Psoas muscle (tissue), 7 donors: ENCODE measurements at regions not wholly inside any gene's neighbourhood (a gene's known extent, or its start where the extent isn't known, plus 50 kb on each side); places are given as distances from the start of the nearest gene placed in this dataset.

Source experiments
- ATAC-seq, 4 donors: fragments of 200-7000 bp; cut with Tn5 transposase; one replicate each; pipeline ENCODE4 v1.9.1; 2020; ENCODE audit warnings: moderate library complexity in 3 of 4, mild to moderate bottlenecking in 2 of 4
- DNase-seq, 2 donors: peaks; one replicate each; pipeline ENCODE4 v3.0.0-alpha.2; 2020
- H3K27ac ChIP-seq: fragments of 200-600 bp; one replicate; pipeline ENCODE4 v1.8.0; 2022
- H3K27me3 ChIP-seq, 3 donors: fragments of 200-600 bp in 1 of 3; one replicate each; pipeline versions ENCODE4 v1.6.1 to v1.8.0; 2013 to 2022; ENCODE audit warnings: low read length in 2 of 3, mild to moderate bottlenecking in 2 of 3, moderate library complexity in 1 of 3; ENCODE audit not compliant: insufficient read depth in 3 of 3
- H3K36me3 ChIP-seq, 2 donors: fragments of 200-600 bp in 1 of 2; one replicate each; pipeline versions ENCODE4 v1.6.1 to v1.8.0; 2013 to 2022; ENCODE audit warnings: low read depth in 1 of 2, mild to moderate bottlenecking in 1 of 2, moderate library complexity in 1 of 2; ENCODE audit not compliant: insufficient read depth in 1 of 2
- H3K4me1 ChIP-seq: fragments of 200-600 bp; one replicate; pipeline ENCODE4 v1.8.0; 2022
- H3K4me3 ChIP-seq: fragments of 200-600 bp; one replicate; pipeline ENCODE4 v1.8.0; 2022; ENCODE audit warnings: mild to moderate bottlenecking
- H3K9me3 ChIP-seq: fragments of 200-600 bp; one replicate; pipeline ENCODE4 v1.8.0; 2022
- WGBS, 3 donors: extraction: QIAGEN DNeasy Blood & Tissue Kit; methylation state at CpG; one replicate each; pipeline versions ENCODE4 v1.1.6 to v1.1.7; 2013; 5-methylcytosine and 5-hydroxymethylcytosine counted together
- intact Hi-C, 2 donors: fragments of 100-400 bp; cut with DNase I; formaldehyde crosslinking; loops; one replicate each; pipeline versions ENCODE4 v1.11.0 to v1.14.2; 2022
- TF ChIP-seq, protein P1 (sequence below): fragments of 200-600 bp; IDR thresholded peaks from one replicate; pipeline ENCODE4 v1.8.0; 2022; ENCODE audit warnings: antibody characterized with exemption
- donor health status: healthy with polysubstance abuse.
- donor health status: DM: no; HTN: no; CAD: no; lungs with moderate emphysema.
- donor health status: Bipolar disorder and iron deficiency.
- donor health status: healthy.
- donor health status: DM: yes; HTN: yes; CAD: no.
- donor health status: DM: no; HTN: no; CAD: no.
- donor health status: DM: yes; HTN: yes; CAD: no.

DNA sequence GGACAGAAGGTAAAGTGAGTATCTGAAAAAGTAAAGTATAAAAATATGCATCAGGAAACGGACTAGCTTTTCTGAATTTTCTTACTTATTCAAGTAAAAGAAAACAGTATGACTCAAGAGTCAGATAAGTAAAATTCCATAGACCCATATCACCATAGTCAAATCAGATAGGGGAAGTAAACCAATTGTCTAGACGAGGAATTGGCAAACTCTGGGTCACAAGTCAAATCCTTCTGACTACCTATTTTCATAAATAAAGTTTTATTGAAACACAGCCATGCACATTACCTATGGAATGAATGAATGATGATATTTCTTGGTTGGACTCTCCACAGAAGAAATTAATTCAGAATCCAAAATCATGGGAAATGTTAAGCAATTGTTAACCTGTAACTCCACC, 59.1 kb upstream of the TMC1 start:
- Histone ChIP-seq H3K27me3 (no peaks in the 10 kb centered on the region), H3K9me3 (no peaks in the 10 kb centered on the region), H3K27ac (no peak overlapping the region), H3K36me3 (no peaks in the 10 kb centered on the region), H3K4me3 (no peak overlapping the region), H3K4me1 (no peaks in the 10 kb centered on the region)
- TF ChIP-seq, protein P1, sequence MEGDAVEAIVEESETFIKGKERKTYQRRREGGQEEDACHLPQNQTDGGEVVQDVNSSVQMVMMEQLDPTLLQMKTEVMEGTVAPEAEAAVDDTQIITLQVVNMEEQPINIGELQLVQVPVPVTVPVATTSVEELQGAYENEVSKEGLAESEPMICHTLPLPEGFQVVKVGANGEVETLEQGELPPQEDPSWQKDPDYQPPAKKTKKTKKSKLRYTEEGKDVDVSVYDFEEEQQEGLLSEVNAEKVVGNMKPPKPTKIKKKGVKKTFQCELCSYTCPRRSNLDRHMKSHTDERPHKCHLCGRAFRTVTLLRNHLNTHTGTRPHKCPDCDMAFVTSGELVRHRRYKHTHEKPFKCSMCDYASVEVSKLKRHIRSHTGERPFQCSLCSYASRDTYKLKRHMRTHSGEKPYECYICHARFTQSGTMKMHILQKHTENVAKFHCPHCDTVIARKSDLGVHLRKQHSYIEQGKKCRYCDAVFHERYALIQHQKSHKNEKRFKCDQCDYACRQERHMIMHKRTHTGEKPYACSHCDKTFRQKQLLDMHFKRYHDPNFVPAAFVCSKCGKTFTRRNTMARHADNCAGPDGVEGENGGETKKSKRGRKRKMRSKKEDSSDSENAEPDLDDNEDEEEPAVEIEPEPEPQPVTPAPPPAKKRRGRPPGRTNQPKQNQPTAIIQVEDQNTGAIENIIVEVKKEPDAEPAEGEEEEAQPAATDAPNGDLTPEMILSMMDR, result no peak
- ATAC-seq, result no peak
- WGBS, 3 donors, result 82 to 86% (median 84%) methylated on average over 2 of the region's 2 CpGs
- DNase-seq, result no peak
- intact Hi-C loops, result no loop called here

DNA sequence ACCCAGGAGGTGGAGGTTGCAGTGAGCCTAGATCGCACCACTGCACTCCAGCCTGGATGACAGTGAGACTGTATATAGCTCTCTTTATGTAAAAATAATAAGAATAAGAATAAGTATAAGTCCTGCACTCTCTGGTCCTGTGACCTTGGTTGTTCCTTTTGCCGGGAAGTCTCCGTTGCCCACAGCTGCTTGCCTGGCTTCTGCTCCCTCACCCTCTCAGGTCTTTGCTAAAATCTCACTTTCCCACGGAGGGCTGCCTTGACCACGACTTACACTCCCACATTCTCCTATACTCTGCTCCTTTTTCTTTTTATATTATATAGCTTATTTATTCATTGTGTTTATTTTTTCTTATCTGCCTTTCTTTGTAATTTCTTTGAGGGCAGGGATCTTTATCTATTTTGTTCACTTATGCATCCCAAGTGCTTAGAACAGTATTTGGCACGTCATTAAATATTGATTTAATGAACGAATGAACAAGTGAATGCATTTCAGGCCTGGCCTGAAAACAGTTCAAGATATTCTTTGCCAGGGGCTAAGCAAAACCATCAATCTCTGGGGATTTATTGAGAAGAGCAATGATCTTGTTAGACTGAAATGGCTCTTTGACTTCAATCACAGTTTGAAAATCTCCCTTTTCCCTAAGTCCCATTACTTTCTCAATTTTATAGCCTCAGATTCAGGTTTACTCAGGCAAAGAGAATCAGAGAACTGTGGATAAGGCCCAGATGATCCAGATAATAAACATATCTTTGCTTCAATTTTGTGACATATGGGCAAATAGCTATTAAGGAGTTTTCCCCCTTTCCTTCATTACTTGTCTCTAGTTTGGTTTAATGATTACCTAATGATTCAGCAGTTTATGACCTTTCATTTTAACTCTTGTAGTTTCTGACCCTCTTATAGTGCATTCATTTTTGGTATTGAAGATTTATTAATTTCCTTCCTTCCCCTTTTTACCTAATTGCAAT, 60.8 kb upstream of the TMC1 start:
- intact Hi-C loops, result no loop called here
- 78 to 84% (median 82%) methylated on average over 7 of the region's 7 CpGs for WGBS, 3 donors
- DNase-seq (no peak), ATAC-seq (no peak)
- Histone ChIP-seq H3K27me3 (no peaks in the 10 kb centered on the region), H3K4me3 (no peak overlapping the region), H3K36me3 (no peaks in the 10 kb centered on the region), H3K27ac (no peak overlapping the region), H3K4me1 (no peaks in the 10 kb centered on the region), H3K9me3 (no peaks in the 10 kb centered on the region)
- TF ChIP-seq, protein P1, result no peak

DNA sequence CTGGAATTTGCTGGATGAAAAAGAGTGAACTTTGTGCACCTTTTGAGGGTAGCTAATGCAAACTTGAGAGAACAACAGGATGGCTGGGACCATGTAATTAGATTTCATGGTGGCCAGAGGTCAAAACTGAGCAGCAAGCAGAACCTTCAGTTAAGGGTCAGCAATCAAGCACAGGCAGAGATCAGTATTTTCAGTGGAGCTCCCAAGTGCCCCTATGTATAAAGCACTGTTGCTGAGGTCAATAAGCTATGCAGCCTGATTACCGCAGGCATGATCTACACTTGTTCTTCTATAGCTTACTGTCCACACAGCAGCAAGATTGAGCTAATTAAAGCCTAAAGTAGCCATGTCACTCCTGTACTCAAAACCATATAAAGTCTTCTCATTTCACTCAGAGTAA, 62.1 kb upstream of the TMC1 start:
- no peaks in the 10 kb centered on the region for H3K27me3 ChIP-seq
- H3K4me1 ChIP-seq, result no peaks in the 10 kb centered on the region
- TF ChIP-seq, protein P1, result no peak
- H3K4me3 ChIP-seq, result no peak overlapping the region
- no peak for DNase-seq
- no peak for ATAC-seq
- no peaks in the 10 kb centered on the region for H3K36me3 ChIP-seq
- intact Hi-C loops, result no loop called here
- H3K9me3 ChIP-seq, result no peaks in the 10 kb centered on the region
- no peak overlapping the region for H3K27ac ChIP-seq
- 76 to 92% (median 89%) methylated on average over 1 of the region's 1 CpG for WGBS, 3 donors

DNA sequence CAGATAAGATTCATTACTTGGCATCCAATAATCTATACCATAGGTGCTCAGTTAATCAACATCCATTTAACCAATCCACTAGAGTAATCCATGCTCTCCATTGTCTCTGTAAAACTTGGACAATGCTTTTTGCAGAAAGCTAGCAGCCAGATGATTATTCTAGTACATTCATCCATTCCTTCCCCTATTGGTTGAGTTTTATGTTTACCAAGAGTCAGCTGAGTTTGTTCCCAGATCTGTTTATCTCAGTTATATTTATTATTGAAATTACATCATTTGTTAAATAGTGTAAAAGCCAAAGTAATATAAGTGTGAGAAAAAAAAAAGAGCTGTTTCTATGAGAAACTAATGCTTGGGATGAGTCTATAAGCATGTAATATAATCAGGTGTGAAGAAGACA, 63.3 kb upstream of the TMC1 start:
- no peaks in the 10 kb centered on the region for H3K4me1 ChIP-seq
- H3K9me3 ChIP-seq, result no peaks in the 10 kb centered on the region
- no peaks in the 10 kb centered on the region for H3K27me3 ChIP-seq
- H3K4me3 ChIP-seq, result no peak overlapping the region
- no peak for DNase-seq
- no peak overlapping the region for H3K27ac ChIP-seq
- no peaks in the 10 kb centered on the region for H3K36me3 ChIP-seq
- TF ChIP-seq, protein P1, result no peak
- ATAC-seq, result no peak
- intact Hi-C loops, result no loop called here
